ENCODE measurements at regions not wholly inside any gene's neighbourhood (a gene's known extent, or its start where the extent isn't known, plus 50 kb on each side); places are given as distances from the start of the nearest gene placed in this dataset.

DNA sequence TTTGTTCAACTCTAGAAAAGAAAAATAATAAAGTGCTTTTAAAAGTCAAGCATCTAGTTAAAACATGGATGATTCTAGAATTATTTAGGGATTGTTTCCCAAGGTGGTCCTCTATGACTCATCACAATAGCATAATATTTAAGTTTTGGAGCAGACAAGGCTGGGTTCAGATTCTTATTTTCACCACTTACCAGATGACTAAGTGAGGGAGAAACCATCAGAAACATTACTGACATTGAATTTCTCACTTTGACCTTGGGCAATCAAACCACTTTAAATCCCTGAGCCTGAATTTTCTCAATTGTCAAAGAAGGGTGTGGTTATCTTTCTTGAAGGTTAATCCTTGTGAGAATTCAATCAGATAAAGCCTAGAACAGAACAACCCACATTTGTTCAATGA is 102.5 kb upstream of the PTGFR start:
- Mint-ChIP-seq H3K27me3 (ENCODE audit: insufficient read depth, low read depth) (peaks cover 2% of the 10 kb centered on the region), H3K4me1 (peaks cover 5% of the 10 kb centered on the region), H3K36me3 (no peaks in the 10 kb centered on the region), H3K4me3 (no peak overlapping the region), H3K27ac (no peak overlapping the region), H3K9me3 (no peaks in the 10 kb centered on the region)
- H3K9me3 ChIP-seq (ENCODE audit: low read depth), result no peaks in the 10 kb centered on the region
- H3K36me3 ChIP-seq, result no peaks in the 10 kb centered on the region
- H3K4me1 ChIP-seq, result peaks cover 4% of the 10 kb centered on the region
- no peak overlapping the region for H3K4me3 ChIP-seq
- H4K20me1 ChIP-seq (ENCODE audit: low read depth), result no peaks in the 10 kb centered on the region
- H3K27ac ChIP-seq, result no peak overlapping the region
- no peaks in the 10 kb centered on the region for H3K79me2 ChIP-seq (ENCODE audit: low read depth)
- H2AFZ ChIP-seq (replicated peaks), result no peak overlapping the region
- no peak for DNase-seq (ENCODE audit: low spot score)
- no peaks in the 10 kb centered on the region for H3F3A ChIP-seq (ENCODE audit: low read depth)
- H3K4me2 ChIP-seq, result no peak overlapping the region
- H3K9ac ChIP-seq, result no peak overlapping the region
- H3K27me3 ChIP-seq, result no peaks in the 10 kb centered on the region
- no peak for TF ChIP-seq EZH2 (IDR thresholded peaks at IDR 0.05)

DNA sequence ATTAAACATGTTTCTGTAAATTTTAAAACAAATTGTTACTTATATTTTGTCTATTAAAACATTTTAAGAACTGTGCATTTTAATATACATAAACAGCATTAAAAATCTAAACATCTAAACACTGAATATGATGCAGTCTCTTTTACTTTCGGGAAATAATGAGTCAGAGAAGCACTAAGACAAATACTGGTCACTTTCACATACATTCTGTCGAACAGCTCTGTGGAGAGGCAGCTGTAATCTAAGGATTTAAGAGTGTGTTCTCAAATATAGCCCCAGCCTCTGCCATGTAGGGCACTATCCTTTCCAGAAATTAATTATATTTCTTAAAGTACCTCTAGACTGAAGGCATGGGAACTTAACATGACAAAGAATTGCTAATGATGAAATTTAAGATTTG is 89.6 kb upstream of the PTGFR start:
- H3K27me3 ChIP-seq, result no peaks in the 10 kb centered on the region
- H2AFZ ChIP-seq (replicated peaks), result no peak overlapping the region
- Mint-ChIP-seq H3K27me3 (ENCODE audit: insufficient read depth, low read depth) (peaks cover 4% of the 10 kb centered on the region), H3K4me1 (no peaks in the 10 kb centered on the region), H3K27ac (no peak overlapping the region), H3K4me3 (no peak overlapping the region), H3K36me3 (no peaks in the 10 kb centered on the region), H3K9me3 (no peaks in the 10 kb centered on the region)
- no peaks in the 10 kb centered on the region for H3K79me2 ChIP-seq (ENCODE audit: low read depth)
- no peaks in the 10 kb centered on the region for H3F3A ChIP-seq (ENCODE audit: low read depth)
- TF ChIP-seq EZH2phosphoT487 (IDR thresholded peaks at IDR 0.05) (no peak), EZH2 (IDR thresholded peaks at IDR 0.05) (no peak)
- TF ChIP-seq, protein P1, sequence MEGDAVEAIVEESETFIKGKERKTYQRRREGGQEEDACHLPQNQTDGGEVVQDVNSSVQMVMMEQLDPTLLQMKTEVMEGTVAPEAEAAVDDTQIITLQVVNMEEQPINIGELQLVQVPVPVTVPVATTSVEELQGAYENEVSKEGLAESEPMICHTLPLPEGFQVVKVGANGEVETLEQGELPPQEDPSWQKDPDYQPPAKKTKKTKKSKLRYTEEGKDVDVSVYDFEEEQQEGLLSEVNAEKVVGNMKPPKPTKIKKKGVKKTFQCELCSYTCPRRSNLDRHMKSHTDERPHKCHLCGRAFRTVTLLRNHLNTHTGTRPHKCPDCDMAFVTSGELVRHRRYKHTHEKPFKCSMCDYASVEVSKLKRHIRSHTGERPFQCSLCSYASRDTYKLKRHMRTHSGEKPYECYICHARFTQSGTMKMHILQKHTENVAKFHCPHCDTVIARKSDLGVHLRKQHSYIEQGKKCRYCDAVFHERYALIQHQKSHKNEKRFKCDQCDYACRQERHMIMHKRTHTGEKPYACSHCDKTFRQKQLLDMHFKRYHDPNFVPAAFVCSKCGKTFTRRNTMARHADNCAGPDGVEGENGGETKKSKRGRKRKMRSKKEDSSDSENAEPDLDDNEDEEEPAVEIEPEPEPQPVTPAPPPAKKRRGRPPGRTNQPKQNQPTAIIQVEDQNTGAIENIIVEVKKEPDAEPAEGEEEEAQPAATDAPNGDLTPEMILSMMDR (IDR thresholded peaks at IDR 0.05), result no peak
- H3K36me3 ChIP-seq, result no peaks in the 10 kb centered on the region
- no peaks in the 10 kb centered on the region for H3K4me1 ChIP-seq
- no peaks in the 10 kb centered on the region for H4K20me1 ChIP-seq (ENCODE audit: low read depth)
- H3K4me2 ChIP-seq, result no peak overlapping the region
- H3K4me3 ChIP-seq, result no peak overlapping the region
- no peaks in the 10 kb centered on the region for H3K9me3 ChIP-seq (ENCODE audit: low read depth)
- DNase-seq (ENCODE audit: low spot score), result no peak
- H3K9ac ChIP-seq, result no peak overlapping the region
- no peak overlapping the region for H3K27ac ChIP-seq

DNA sequence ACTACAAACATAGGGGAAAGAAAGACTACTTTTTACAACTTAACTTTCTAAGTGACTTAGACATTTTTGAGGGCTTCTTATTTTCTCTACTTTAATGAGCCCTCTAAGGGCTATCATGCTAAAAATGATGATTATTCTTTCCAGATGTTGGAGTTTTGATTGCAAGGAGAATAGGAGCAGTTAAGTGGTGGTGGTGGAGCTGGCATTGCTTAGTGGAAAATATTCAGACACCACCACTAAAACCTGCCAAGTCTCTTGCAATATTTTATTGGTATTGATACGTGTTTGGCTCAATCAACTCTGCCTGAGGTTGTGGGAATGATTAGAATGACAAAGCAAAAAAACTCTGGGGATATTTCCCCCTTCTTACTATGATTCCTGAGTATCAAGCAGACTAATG is 82.6 kb upstream of the PTGFR start:
- H3K79me2 ChIP-seq (ENCODE audit: low read depth), result no peaks in the 10 kb centered on the region
- H2AFZ ChIP-seq (replicated peaks), result no peak overlapping the region
- H3K9me3 Mint-ChIP-seq, result peaks cover 19% of the 10 kb centered on the region
- H4K20me1 ChIP-seq (ENCODE audit: low read depth), result no peaks in the 10 kb centered on the region
- no peak overlapping the region for H3K27ac ChIP-seq
- no peaks in the 10 kb centered on the region for H3K4me1 Mint-ChIP-seq
- H3F3A ChIP-seq (ENCODE audit: low read depth), result no peaks in the 10 kb centered on the region
- no peak for DNase-seq (ENCODE audit: low spot score)
- H3K36me3 Mint-ChIP-seq, result no peaks in the 10 kb centered on the region
- no peaks in the 10 kb centered on the region for H3K36me3 ChIP-seq
- H3K4me3 ChIP-seq, result no peak overlapping the region
- no peak overlapping the region for H3K27ac Mint-ChIP-seq
- H3K27me3 ChIP-seq, result no peaks in the 10 kb centered on the region
- no peak overlapping the region for H3K9ac ChIP-seq
- H3K9me3 ChIP-seq (ENCODE audit: low read depth), result no peaks in the 10 kb centered on the region
- no peak overlapping the region for H3K4me3 Mint-ChIP-seq
- no peak for TF ChIP-seq EZH2phosphoT487 (IDR thresholded peaks at IDR 0.05)
- TF ChIP-seq EZH2 (IDR thresholded peaks at IDR 0.05), result no peak
- TF ChIP-seq, protein P1 (IDR thresholded peaks at IDR 0.05), result no peak
- H3K27me3 Mint-ChIP-seq (ENCODE audit: insufficient read depth, low read depth), result peaks cover 4% of the 10 kb centered on the region
- no peaks in the 10 kb centered on the region for H3K4me1 ChIP-seq
- no peak overlapping the region for H3K4me2 ChIP-seq

DNA sequence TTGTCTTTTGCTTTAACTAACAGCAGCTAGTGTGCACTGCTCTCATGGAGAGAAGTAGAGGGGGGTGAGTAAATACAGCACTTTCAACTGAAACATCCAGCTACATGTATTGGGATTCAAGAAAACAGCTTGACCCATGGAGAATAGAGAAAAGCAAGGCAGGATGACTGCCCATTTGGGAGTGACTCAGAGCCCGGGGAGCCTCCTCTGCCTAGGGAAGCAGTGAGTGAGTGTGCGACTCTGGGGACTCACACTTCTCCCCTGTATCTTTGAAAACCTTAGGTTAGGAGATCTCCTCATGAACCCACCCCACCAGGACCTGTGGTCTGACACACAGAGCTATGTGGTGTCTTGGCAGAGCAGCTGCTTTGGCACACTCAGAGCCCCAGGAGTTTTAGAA is 82.0 kb upstream of the PTGFR start:
- DNase-seq (ENCODE audit: low spot score), result no peak
- TF ChIP-seq, protein P1 (IDR thresholded peaks at IDR 0.05), result no peak
- TF ChIP-seq EZH2phosphoT487 (IDR thresholded peaks at IDR 0.05) (no peak), EZH2 (IDR thresholded peaks at IDR 0.05) (no peak)
- Histone ChIP-seq H3K4me3 (no peak overlapping the region), H3K79me2 (ENCODE audit: low read depth) (no peaks in the 10 kb centered on the region), H3K36me3 (no peaks in the 10 kb centered on the region), H3F3A (ENCODE audit: low read depth) (no peaks in the 10 kb centered on the region), H3K27ac (no peak overlapping the region), H3K4me2 (no peak overlapping the region), H2AFZ (replicated peaks) (no peak overlapping the region), H3K27me3 (no peaks in the 10 kb centered on the region), H4K20me1 (ENCODE audit: low read depth) (no peaks in the 10 kb centered on the region), H3K9me3 (ENCODE audit: low read depth) (no peaks in the 10 kb centered on the region), H3K4me1 (no peaks in the 10 kb centered on the region), H3K9ac (no peak overlapping the region)
- Mint-ChIP-seq H3K4me1 (no peaks in the 10 kb centered on the region), H3K4me3 (no peak overlapping the region), H3K27me3 (ENCODE audit: insufficient read depth, low read depth) (peaks cover 4% of the 10 kb centered on the region), H3K9me3 (peaks cover 19% of the 10 kb centered on the region), H3K36me3 (no peaks in the 10 kb centered on the region), H3K27ac (no peak overlapping the region)
